Activated CD4-positive, alpha-beta memory T cell treated with anti-CD3 and anti-CD28 coated beads for 36 hours (primary cell): ENCODE measurements at regions not wholly inside any gene's neighbourhood (a gene's known extent, or its start where the extent isn't known, plus 50 kb on each side); places are given as distances from the start of the nearest gene placed in this dataset.

Source experiments
- CTCF ChIA-PET: fragments of 350-600 bp; sonication (Branson Sonifier 250); formaldehyde crosslinking; loops from one replicate; lab custom pipeline; 2021; ENCODE audit warnings: antibody characterized with exemption, inconsistent platforms; lab: Charles Lee
- POLR2A ChIA-PET: fragments of 350-600 bp; sonication (Branson Sonifier 250); formaldehyde crosslinking; loops from one replicate; lab custom pipeline; 2021; ENCODE audit warnings: antibody characterized with exemption; lab: Charles Lee
- DNase-seq: peaks from one replicate; pipeline ENCODE4 v3.0.0-alpha.2; 2020
- H3K27ac Mint-ChIP-seq: one replicate; pipeline ENCODE4 v1.8.0; 2021; ENCODE audit warnings: mixed read lengths
- H3K27me3 Mint-ChIP-seq: one replicate; pipeline ENCODE4 v1.8.0; 2021; ENCODE audit warnings: mixed read lengths
- H3K36me3 Mint-ChIP-seq: one replicate; pipeline ENCODE4 v1.8.0; 2021; ENCODE audit warnings: mixed read lengths
- H3K4me1 Mint-ChIP-seq: one replicate; pipeline ENCODE4 v1.8.0; 2021; ENCODE audit warnings: low read depth, mixed read lengths
- H3K4me3 Mint-ChIP-seq: one replicate; pipeline ENCODE4 v1.8.0; 2021; ENCODE audit warnings: mild to moderate bottlenecking, mixed read lengths
- H3K9me3 Mint-ChIP-seq: one replicate; pipeline ENCODE4 v1.8.0; 2021; ENCODE audit warnings: mixed read lengths
- intact Hi-C: fragments of 100-400 bp; cut with micrococcal nuclease; formaldehyde crosslinking; loops from one replicate; pipeline ENCODE4 v1.15.1; 2023

GRCh38 chr13:65623148-65623547 lies 1607.0 kb downstream of the PCDH9 start:
- CTCF ChIA-PET = no interaction called here
- H3K9me3 Mint-ChIP-seq = peaks cover 21% of the 10 kb centered on the region
- no peaks in the 10 kb centered on the region for H3K27me3 Mint-ChIP-seq
- no peak overlapping the region for H3K4me3 Mint-ChIP-seq
- intact Hi-C loops = no loop called here
- no peaks in the 10 kb centered on the region for H3K36me3 Mint-ChIP-seq
- DNase-seq = no peak
- no peak overlapping the region for H3K27ac Mint-ChIP-seq
- POLR2A ChIA-PET = no interaction called here
- H3K4me1 Mint-ChIP-seq = no peaks in the 10 kb centered on the region

- DNase-seq = no peak
- CTCF ChIA-PET = no interaction called here
- Mint-ChIP-seq H3K36me3 (no peaks in the 10 kb centered on the region), H3K27ac (no peak overlapping the region), H3K9me3 (peaks cover 22% of the 10 kb centered on the region), H3K4me3 (no peak overlapping the region), H3K4me1 (no peaks in the 10 kb centered on the region), H3K27me3 (no peaks in the 10 kb centered on the region)
- POLR2A ChIA-PET = no interaction called here
- intact Hi-C loops = no loop called here
Measured at GRCh38 chr13:65615506-65615905, 1614.6 kb downstream of the PCDH9 start.

DNA sequence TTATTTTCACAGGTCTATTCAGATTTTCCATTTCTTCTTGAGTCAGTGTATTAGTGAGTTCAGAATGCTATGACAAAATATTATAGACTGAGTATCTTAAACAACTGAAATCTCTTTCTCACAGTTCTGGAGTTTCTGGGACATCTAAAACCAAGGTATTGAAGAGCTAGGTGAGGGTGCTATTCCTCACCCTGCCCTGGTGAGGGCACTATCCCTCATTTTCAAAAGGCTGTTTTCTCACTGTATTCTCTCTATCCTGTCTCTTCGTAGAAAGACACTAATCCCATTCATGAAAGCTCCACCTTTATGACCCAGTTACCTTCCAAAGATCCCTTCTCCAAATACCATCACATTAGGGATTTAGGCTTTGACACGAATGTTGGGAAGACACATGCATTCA lies 1617.1 kb downstream of the PCDH9 start:
- no peaks in the 10 kb centered on the region for H3K36me3 Mint-ChIP-seq

DNA sequence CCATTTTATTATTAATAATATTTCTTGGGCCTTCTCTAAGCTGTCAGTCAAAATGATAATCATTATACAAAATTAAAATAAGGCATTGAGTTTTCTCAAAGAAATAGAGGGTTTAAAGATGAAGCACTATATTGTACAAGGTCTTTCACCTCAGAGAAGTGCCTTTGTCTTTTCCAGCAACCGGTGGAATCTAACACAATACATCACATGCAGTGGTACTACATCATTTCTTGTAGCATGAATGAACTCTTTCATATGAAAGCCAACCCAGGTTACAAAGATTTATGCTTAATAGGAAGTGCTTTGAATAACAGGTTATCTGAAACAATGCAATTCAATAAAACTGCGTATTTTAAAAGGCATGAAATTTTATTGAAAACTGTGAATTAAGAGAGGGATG lies 1620.8 kb downstream of the PCDH9 start:
- no peaks in the 10 kb centered on the region for H3K36me3 Mint-ChIP-seq
- H3K4me3 Mint-ChIP-seq = no peak overlapping the region
- ChIA-PET CTCF (no interaction called here), POLR2A (no interaction called here)
- no peaks in the 10 kb centered on the region for H3K4me1 Mint-ChIP-seq
- intact Hi-C loops = no loop called here
- H3K27ac Mint-ChIP-seq = no peak overlapping the region
- peaks cover 21% of the 10 kb centered on the region for H3K9me3 Mint-ChIP-seq
- DNase-seq = no peak
- H3K27me3 Mint-ChIP-seq = no peaks in the 10 kb centered on the region

More for the DNA sequence above, 1617.1 kb downstream of the PCDH9 start:
- H3K27me3 Mint-ChIP-seq = no peaks in the 10 kb centered on the region
- H3K4me3 Mint-ChIP-seq = no peak overlapping the region
- H3K4me1 Mint-ChIP-seq = no peaks in the 10 kb centered on the region
- ChIA-PET POLR2A (no interaction called here), CTCF (no interaction called here)
- H3K9me3 Mint-ChIP-seq = peaks cover 24% of the 10 kb centered on the region
- DNase-seq = no peak
- intact Hi-C loops = no loop called here
- H3K27ac Mint-ChIP-seq = no peak overlapping the region

GRCh38 chr13:65606622-65607021 lies 1623.5 kb downstream of the PCDH9 start:
- no peaks in the 10 kb centered on the region for H3K27me3 Mint-ChIP-seq

DNA sequence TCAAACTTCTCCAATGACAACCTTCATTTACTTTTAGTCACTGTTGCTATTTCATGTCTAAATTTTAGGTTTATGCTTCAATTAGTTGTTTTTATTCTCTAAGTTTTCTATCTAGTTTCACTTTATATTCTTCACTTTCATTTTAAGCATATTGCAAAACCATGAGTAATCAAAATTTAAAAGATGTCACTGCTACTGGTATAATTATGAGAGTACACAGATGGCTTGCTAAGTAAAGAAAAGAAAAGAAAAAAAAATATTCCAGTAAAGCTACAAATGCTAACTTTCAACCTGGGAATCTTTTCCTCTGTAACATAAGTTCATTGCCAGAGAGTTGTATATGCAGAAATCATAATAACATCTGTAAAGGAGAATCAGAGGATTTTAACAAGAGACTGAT lies 1624.7 kb downstream of the PCDH9 start:
- H3K36me3 Mint-ChIP-seq = no peaks in the 10 kb centered on the region
- H3K9me3 Mint-ChIP-seq = peaks cover 22% of the 10 kb centered on the region
- ChIA-PET POLR2A (no interaction called here), CTCF (no interaction called here)
- no peaks in the 10 kb centered on the region for H3K27me3 Mint-ChIP-seq
- DNase-seq = no peak
- H3K4me3 Mint-ChIP-seq = no peak overlapping the region
- H3K27ac Mint-ChIP-seq = no peak overlapping the region
- no peaks in the 10 kb centered on the region for H3K4me1 Mint-ChIP-seq
- intact Hi-C loops = no loop called here

More at GRCh38 chr13:65606622-65607021, 1623.5 kb downstream of the PCDH9 start:
- Mint-ChIP-seq H3K9me3 (peaks cover 22% of the 10 kb centered on the region), H3K4me3 (no peak overlapping the region), H3K27ac (no peak overlapping the region), H3K36me3 (no peaks in the 10 kb centered on the region), H3K4me1 (no peaks in the 10 kb centered on the region)
- no peak for DNase-seq
- ChIA-PET CTCF (no interaction called here), POLR2A (no interaction called here)
- intact Hi-C loops = no loop called here

- H3K27ac Mint-ChIP-seq = no peak overlapping the region
- H3K27me3 Mint-ChIP-seq = no peaks in the 10 kb centered on the region
- no peaks in the 10 kb centered on the region for H3K4me1 Mint-ChIP-seq
- intact Hi-C loops = no loop called here
- no peaks in the 10 kb centered on the region for H3K36me3 Mint-ChIP-seq
- no peak overlapping the region for H3K4me3 Mint-ChIP-seq
- DNase-seq = no peak
- ChIA-PET POLR2A (no interaction called here), CTCF (no interaction called here)
- peaks cover 18% of the 10 kb centered on the region for H3K9me3 Mint-ChIP-seq
Measured at GRCh38 chr13:65603160-65603559, 1627.0 kb downstream of the PCDH9 start.

- CTCF ChIA-PET = no interaction called here
Measured at GRCh38 chr13:65601855-65602254, 1628.3 kb downstream of the PCDH9 start.

DNA sequence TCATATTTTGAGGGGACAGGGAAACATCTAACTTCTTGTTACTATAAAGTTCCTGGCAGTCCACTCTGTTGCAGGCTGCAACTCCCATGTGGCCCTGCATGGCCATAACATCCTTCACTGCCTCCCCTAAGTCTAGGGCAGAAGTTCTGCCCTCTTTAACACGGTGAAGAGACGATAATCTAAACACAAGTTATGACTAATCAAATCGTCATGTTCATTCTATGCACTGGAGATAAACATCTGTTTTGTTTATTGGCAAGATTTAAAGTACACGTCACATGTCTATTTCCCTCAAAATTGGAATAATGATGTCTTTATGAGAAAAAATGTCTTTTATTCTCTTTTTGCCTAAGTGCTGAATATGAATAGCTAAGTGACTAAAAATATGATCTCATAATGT lies 1629.4 kb downstream of the PCDH9 start:
- H3K27me3 Mint-ChIP-seq = no peaks in the 10 kb centered on the region
- POLR2A ChIA-PET = no interaction called here
- H3K4me3 Mint-ChIP-seq = no peak overlapping the region

More at GRCh38 chr13:65601855-65602254, 1628.3 kb downstream of the PCDH9 start:
- Mint-ChIP-seq H3K27ac (no peak overlapping the region), H3K4me3 (no peak overlapping the region), H3K9me3 (peaks cover 17% of the 10 kb centered on the region), H3K36me3 (no peaks in the 10 kb centered on the region), H3K27me3 (no peaks in the 10 kb centered on the region), H3K4me1 (no peaks in the 10 kb centered on the region)
- no peak for DNase-seq
- intact Hi-C loops = no loop called here
- POLR2A ChIA-PET = no interaction called here

DNA sequence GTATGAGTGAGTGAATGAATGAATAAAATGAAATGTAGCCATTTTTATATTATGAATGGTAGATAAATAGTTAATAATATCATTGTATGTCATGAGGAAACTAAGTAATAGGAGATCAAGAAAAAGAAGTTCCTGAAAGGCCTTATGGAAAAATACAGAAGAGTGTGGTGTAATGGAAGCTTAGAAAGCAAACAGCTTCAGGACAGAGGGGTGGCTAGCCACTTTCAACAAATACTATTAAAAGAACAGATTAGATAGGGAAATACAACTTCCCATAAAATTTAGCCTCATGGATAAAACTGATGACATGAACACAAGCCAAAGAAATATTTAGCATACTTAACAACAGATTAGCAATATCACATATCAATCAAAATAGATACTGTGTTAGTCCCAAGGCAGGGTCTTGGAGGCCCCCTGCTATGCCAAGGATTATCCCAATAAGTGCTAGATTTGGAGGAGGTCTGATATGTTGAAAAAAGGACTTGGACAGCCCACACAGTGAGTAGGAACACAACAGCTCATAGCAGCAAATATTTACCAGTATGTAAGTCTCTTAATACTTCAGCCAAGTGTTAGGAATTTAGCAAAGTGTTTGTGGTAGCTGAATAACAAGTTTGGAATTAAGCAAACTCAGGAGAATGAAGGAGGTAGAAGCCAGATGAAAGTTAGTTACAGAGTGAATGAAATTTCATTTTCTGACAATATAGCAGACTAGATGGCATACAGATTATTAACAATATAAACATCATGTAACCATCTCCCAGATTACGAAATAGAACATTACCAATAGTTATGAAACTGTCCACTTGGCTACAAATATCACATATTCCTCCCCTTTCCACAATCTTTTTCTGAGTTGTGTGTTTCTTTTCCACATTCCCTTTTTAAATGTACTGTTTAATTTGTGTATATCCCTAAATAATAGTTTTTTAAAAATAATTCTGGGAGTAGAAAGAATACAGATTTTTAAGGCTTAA lies 1632.0 kb downstream of the PCDH9 start:
- H3K4me3 Mint-ChIP-seq = no peak overlapping the region
- peaks cover 9% of the 10 kb centered on the region for H3K9me3 Mint-ChIP-seq
- no peaks in the 10 kb centered on the region for H3K4me1 Mint-ChIP-seq
- ChIA-PET CTCF (no interaction called here), POLR2A (no interaction called here)
- H3K36me3 Mint-ChIP-seq = no peaks in the 10 kb centered on the region
- no peak overlapping the region for H3K27ac Mint-ChIP-seq
- no peaks in the 10 kb centered on the region for H3K27me3 Mint-ChIP-seq
- DNase-seq = no peak
- intact Hi-C loops = no loop called here

More for the DNA sequence above, 1629.4 kb downstream of the PCDH9 start:
- DNase-seq = no peak
- intact Hi-C loops = no loop called here
- no peaks in the 10 kb centered on the region for H3K36me3 Mint-ChIP-seq
- H3K27ac Mint-ChIP-seq = no peak overlapping the region
- H3K9me3 Mint-ChIP-seq = peaks cover 11% of the 10 kb centered on the region
- CTCF ChIA-PET = no interaction called here
- no peaks in the 10 kb centered on the region for H3K4me1 Mint-ChIP-seq

DNA sequence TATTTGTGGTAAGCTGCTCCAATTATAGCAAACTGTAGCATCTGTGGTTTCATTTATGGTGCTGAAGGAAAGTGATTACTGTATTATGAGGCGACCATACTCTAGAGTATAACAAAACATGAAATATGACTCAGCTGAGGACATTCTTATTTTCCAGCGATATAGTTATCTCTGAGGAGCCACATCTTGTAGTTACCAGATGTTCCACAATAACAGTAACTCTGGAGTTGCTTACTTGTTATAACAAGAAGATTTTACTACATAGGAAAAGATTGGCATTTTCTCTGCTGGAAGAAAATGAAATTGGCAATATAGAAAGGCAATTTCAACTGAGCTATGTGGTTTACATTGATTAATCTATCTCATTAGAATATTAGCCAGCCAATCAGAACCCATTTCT lies 1634.2 kb downstream of the PCDH9 start:
- POLR2A ChIA-PET = no interaction called here

GRCh38 chr13:65594298-65594781 lies 1635.8 kb downstream of the PCDH9 start:
- Mint-ChIP-seq H3K9me3 (peaks cover 12% of the 10 kb centered on the region), H3K4me1 (no peaks in the 10 kb centered on the region), H3K27ac (no peak overlapping the region), H3K36me3 (no peaks in the 10 kb centered on the region), H3K27me3 (no peaks in the 10 kb centered on the region), H3K4me3 (no peak overlapping the region)
- intact Hi-C loops = no loop called here
- DNase-seq = no peak
- ChIA-PET CTCF (no interaction called here), POLR2A (no interaction called here)

More for the DNA sequence above, 1634.2 kb downstream of the PCDH9 start:
- intact Hi-C loops = no loop called here
- Mint-ChIP-seq H3K9me3 (peaks cover 2% of the 10 kb centered on the region), H3K4me1 (no peaks in the 10 kb centered on the region), H3K27me3 (no peaks in the 10 kb centered on the region), H3K4me3 (no peak overlapping the region), H3K27ac (no peak overlapping the region), H3K36me3 (no peaks in the 10 kb centered on the region)
- CTCF ChIA-PET = no interaction called here
- DNase-seq = no peak
